GM19463 (cell line): ENCODE measurements at regions not wholly inside any gene's neighbourhood (a gene's known extent, or its start where the extent isn't known, plus 50 kb on each side); places are given as distances from the start of the nearest gene placed in this dataset.
"Not testable (repeated sequence)": the region's sequence is repeated elsewhere in the genome, so short reads cannot be mapped to it uniquely, and the experiment has no call there.

Experiments
- ATAC-seq: cut with Tn5 transposase; IDR thresholded peaks from one replicate; pipeline ENCODE4 v1.9.1; 2021; ENCODE audit warnings: mild to moderate bottlenecking, moderate library complexity; ENCODE audit not compliant: unreplicated experiment

DNA sequence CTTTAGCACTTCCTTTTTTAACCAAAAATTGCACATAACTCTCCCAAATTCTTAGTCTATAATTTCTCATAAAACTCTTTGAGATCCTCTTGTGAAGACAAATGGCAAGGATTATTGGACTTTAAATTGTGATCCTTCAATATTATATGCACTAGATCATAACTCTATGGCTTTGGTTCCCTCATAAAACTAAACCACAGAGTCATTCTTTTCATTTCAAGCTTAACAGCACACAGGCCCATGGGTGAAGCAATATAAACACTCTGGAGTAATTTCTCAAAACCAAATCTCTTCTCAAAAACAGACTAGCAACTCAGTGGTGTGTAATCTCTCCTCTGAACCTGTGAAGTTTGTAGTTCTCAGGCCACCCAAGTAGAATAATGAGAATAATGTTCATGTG is 171.0 kb upstream of the NECTIN3 start:
- ATAC-seq, result no peak

- ATAC-seq, result no peak
These were observed 170.1 kb upstream of the NECTIN3 start for GRCh38 chr3:110901536-110901935.

GRCh38 chr3:110902453-110903085 is 169.0 kb upstream of the NECTIN3 start:
- no peak for ATAC-seq

- no peak for ATAC-seq
These were observed 167.7 kb upstream of the NECTIN3 start for GRCh38 chr3:110903771-110904519.

GRCh38 chr3:110904520-110904890 is 167.1 kb upstream of the NECTIN3 start:
- no peak for ATAC-seq

DNA sequence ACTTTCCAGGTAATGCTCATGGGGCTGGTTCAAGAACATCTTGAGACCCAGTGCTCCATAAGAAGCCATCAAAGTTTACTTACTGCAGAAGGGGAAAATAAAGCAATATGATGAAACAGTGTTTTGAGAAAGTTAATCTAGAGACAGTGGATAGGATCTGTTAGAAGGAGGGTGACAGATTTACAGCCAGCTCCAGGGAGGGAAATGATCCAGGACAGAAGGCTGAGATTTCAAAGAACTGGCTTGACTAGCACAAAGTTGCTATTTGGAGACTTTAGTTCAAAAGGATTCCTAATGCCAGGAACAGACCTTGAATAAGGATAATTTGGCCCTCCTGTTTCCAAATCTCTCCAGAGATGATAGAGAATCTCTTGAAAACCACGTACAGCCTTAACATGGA is 166.5 kb upstream of the NECTIN3 start:
- no peak for ATAC-seq

GRCh38 chr3:110909839-110910238 is 161.8 kb upstream of the NECTIN3 start:
- ATAC-seq, result no peak

GRCh38 chr3:110910346-110910955 is 161.2 kb upstream of the NECTIN3 start:
- ATAC-seq, result no peak

DNA sequence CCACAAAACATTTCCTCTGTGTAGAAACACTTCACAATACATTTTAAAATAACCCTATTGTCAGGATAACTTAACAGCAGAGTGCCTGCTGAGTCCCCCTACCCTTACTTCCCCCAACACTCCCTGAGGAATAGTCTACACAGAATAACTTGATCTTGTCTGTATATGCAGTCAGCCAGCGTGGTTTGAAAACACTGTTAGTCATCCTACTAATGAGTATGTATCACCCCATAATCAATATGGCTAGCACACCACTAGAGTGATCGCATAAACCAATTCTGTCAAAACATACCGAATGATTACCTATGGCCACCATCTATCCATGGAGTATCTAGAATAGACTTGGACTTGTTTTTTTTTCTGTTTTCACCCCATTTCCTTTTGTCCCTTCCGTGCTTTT is 152.7 kb upstream of the NECTIN3 start:
- no peak for ATAC-seq

DNA sequence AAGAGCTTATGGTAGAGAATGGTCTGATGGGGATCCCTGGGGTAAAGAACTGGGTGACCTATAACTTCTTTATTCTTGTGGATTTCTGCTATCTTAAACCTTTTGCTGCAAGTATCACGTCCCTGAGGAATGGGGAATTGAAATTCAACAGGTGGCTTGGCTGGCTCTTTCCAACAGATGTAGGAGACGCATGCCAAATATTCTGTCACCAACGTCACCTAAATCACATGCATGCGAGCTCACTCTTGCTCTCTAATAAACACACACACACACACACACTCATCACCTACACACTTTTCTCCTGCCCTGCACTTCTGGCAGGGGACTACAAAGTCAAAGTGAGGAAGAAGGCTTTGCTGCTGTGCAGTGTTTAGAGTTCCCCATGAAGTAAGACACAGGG is 145.8 kb upstream of the NECTIN3 start:
- ATAC-seq, result no peak

DNA sequence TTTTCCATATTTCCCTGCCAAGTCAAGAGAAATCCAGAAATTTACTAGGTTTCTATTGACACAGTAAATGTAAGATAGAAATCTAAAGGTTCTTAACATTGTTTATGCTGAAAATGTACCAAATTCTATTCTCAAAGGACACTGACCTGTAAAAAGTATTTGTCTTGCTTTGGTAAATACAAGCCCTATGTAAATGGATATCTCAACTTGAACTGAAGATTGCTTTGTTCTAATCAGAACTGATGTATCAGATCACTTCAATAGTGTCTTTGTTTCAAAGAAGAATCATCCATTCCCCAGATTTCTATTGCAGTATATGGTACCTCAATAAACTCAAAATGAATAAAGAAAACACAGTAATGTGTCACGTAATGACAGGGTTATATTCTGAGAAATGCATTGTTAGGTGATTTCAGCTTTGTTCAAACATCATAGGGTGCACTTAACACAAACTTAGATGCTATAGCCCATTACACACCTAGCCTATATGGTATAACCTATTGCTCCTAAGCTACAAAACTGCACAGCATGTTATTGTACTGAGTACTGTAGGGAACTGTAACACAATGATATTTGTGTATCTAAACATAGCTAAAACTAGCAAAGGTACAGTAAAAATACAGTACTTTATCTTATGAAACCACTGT is 143.5 kb upstream of the NECTIN3 start:
- no peak for ATAC-seq

DNA sequence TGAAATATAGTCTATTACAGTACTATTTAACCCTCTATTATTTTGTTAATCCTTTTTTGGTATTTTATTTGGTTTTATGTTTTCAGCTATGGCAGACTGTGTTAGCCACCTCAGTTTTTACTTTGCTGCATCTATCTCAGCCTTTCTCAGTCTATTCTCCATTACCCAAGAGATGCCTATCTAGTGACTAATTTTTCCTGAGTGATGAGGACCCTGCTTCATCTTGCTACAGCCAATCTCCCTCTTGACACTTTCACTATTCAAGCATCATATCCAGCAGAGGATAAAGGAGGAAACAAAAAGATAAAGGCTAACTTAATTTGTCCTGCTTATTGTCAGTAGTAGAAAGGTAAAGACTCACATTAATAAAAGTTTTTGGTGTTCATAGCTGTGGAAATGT is 141.8 kb upstream of the NECTIN3 start:
- ATAC-seq, result no peak

GRCh38 chr3:110932567-110932966 is 139.0 kb upstream of the NECTIN3 start:
- no peak for ATAC-seq

- no peak for ATAC-seq
These were observed 137.7 kb upstream of the NECTIN3 start for GRCh38 chr3:110933821-110934426.

DNA sequence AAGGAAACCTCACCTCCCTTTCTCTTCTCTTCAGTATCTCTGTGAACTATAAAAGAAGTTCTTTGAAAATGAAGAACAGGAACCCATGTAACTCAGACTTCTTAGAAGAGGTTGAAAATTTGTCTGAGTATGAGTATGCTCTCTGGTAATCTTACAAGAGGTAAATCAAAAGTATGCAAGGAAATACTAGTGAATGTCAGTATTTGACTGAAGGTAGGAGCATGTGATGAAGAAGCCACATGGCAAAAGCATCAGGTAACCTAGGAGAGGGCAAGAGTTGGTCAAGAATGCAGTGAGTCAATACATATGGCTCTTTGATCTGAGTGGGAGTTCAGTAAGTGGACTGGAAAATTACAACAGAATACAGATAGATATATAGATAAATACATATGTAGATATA is 133.0 kb upstream of the NECTIN3 start:
- no peak for ATAC-seq

- ATAC-seq, result no peak
These were observed 131.6 kb upstream of the NECTIN3 start for GRCh38 chr3:110940055-110940454.

DNA sequence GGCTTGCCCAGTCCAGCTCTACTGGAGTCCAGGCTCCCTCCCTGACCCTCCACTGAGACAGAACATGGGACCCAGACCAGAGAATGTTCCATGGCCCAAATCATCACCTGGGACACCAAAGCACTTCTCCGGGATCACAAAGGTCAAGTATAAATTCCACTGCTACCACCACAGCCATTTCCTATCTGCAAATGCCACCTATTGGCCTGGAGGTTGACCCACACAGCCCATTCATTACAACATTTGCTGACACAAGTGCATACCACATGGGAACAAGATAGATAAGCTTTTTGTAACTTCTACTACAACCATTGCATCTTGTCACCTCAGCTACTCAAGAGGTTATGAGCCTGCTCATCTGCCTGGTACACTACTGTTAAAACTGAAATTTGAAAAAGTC is 126.8 kb upstream of the NECTIN3 start:
- ATAC-seq, result no peak

- ATAC-seq, result no peak
These were observed 124.8 kb upstream of the NECTIN3 start for GRCh38 chr3:110946810-110947209.

GRCh38 chr3:110949194-110949593 is 122.4 kb upstream of the NECTIN3 start:
- not testable (repeated sequence) for ATAC-seq

DNA sequence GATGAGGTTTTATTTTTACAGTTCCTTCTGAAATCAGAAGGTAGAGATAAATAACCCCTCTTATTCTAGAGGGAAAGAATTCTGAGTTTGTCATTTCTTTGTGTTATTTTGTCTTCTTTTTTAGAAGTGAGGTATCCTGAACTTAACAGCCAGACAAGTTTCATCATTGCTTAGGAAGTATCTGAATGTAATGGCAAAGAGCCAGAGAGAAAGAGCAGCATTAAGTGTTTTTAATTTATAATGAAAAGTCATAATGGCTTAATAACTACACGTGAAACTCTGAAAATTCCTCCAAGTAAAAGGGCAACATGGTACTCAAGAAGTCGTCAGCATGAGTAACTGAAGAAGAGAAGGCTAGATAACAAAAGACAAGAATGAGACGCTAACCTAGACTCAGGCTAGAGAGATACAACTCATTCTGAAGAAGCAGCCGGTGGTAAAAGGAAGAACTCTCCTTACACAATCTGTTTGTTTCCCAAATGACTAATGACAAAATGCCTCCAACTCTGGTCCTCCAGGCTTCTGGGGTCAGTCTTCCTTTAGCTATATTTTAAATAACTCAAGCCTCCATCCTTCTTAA is 116.2 kb upstream of the NECTIN3 start:
- ATAC-seq, result no peak

GRCh38 chr3:110956081-110956480 is 115.5 kb upstream of the NECTIN3 start:
- no peak for ATAC-seq
